ENCODE measurements at regions not wholly inside any gene's neighbourhood (a gene's known extent, or its start where the extent isn't known, plus 50 kb on each side); places are given as distances from the start of the nearest gene placed in this dataset.
"Not testable (repeated sequence)": the region's sequence is repeated elsewhere in the genome, so short reads cannot be mapped to it uniquely, and the experiment has no call there.

GRCh38 chr7:3117488-3118231 lies 74.0 kb upstream of the CARD11 start:
- no peak for TF ChIP-seq CTCF (IDR thresholded peaks at IDR 0.05; ENCODE audit: low read depth, low read length, missing control alignments)
- DNase-seq (ENCODE audit: extremely low read depth, low read depth): no peak
- H3K4me3 ChIP-seq (replicated peaks; ENCODE audit: low read depth, low read length): no peak overlapping the region

GRCh38 chr7:3119352-3119927 lies 75.8 kb upstream of the CARD11 start:
- H3K4me3 ChIP-seq (replicated peaks; ENCODE audit: low read depth, low read length); DNase-seq (ENCODE audit: extremely low read depth, low read depth): not testable (repeated sequence)

DNA sequence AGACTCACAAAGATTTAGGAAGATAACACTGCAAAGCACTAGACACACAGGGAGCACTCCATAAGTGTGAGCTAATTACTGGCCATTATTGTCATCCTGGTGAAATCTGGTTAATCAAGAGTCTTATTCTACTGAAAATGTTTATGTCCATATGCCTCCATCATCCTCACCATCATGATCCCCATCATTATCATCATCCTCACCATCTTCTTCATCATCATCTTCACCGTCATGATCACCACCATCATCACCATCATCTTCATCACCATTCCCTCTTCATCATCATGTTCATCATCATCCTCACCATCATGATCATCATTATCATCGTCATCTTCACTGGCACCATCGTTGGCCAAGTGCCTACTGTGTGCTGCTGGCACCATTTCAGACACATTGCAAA lies 76.3 kb upstream of the CARD11 start:
- DNase-seq (ENCODE audit: extremely low read depth, low read depth): no peak

GRCh38 chr7:3120513-3120912 lies 76.8 kb upstream of the CARD11 start:
- no peak for TF ChIP-seq CTCF (IDR thresholded peaks at IDR 0.05; ENCODE audit: low read depth, low read length, missing control alignments)
- H3K4me3 ChIP-seq (replicated peaks; ENCODE audit: low read depth, low read length): no peak overlapping the region
- DNase-seq (ENCODE audit: extremely low read depth, low read depth): no peak

More for the DNA sequence above, 76.3 kb upstream of the CARD11 start:
- no peak for TF ChIP-seq CTCF (IDR thresholded peaks at IDR 0.05; ENCODE audit: low read depth, low read length, missing control alignments)
- no peak overlapping the region for H3K4me3 ChIP-seq (replicated peaks; ENCODE audit: low read depth, low read length)

DNA sequence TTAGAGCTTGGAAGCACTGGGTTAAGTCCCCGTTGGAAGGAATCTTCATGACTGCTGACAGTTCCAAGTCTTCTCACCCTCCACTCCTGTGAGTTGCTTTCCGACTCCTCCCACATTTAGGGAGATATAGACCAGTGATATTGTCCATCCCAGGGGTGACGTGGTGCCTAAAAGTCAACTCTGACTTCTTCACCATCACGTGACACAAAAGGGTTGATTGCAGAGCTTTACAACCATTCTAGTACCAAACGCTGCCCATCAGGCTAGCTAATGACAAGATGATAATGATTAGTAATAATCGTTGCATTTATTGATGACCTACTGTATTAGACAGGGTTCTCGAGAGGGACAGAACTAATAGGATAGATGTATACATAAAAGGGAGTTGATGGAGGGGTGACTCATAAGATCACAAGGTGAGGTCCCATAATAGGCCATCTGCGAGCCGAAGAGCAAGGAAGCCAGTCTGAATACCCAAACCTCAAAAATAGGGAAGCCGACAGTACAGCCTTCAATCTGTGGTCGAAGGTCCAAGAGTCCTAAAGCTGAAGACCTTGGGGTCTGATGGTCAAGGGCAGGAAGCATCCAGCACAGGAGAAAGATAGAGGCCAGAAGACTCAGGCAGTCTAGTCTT lies 85.3 kb upstream of the CARD11 start:
- no peak for DNase-seq (ENCODE audit: extremely low read depth, low read depth)
- H3K4me3 ChIP-seq (replicated peaks; ENCODE audit: low read depth, low read length): no peak overlapping the region
- no peak for TF ChIP-seq CTCF (IDR thresholded peaks at IDR 0.05; ENCODE audit: low read depth, low read length, missing control alignments)

- DNase-seq (ENCODE audit: extremely low read depth, low read depth): no peak
- TF ChIP-seq CTCF (IDR thresholded peaks at IDR 0.05; ENCODE audit: low read depth, low read length, missing control alignments): no peak
Measured at GRCh38 chr7:3133811-3134385, 90.2 kb upstream of the CARD11 start.

GRCh38 chr7:3134745-3135144 lies 91.1 kb upstream of the CARD11 start:
- no peak for DNase-seq (ENCODE audit: extremely low read depth, low read depth)
- no peak for TF ChIP-seq CTCF (IDR thresholded peaks at IDR 0.05; ENCODE audit: low read depth, low read length, missing control alignments)
- H3K4me3 ChIP-seq (replicated peaks; ENCODE audit: low read depth, low read length): no peak overlapping the region

More at GRCh38 chr7:3133811-3134385, 90.2 kb upstream of the CARD11 start:
- no peak overlapping the region for H3K4me3 ChIP-seq (replicated peaks; ENCODE audit: low read depth, low read length)

Data from HFF-Myc (cell line).